ENCODE measurements at regions not wholly inside any gene's neighbourhood (a gene's known extent, or its start where the extent isn't known, plus 50 kb on each side); places are given as distances from the start of the nearest gene placed in this dataset.

GRCh38 chr2:234306426-234307173, 190.3 kb downstream of the ARL4C start:
- H3K9me3 ChIP-seq (ENCODE audit: control insufficient read depth, insufficient read depth, low read length), result peaks cover 3% of the 10 kb centered on the region
- peak overlapping the region in 1 of 2 donors; percentile 93 for H3K27ac Mint-ChIP-seq
- peaks cover 30 to 59% of the 10 kb centered on the region in 2 donors for H3K4me1 Mint-ChIP-seq
- intact Hi-C loops (cut with micrococcal nuclease), result loop anchor here (5.0 kb wide), 1 partner anchor 34 kb away; no protein-coding TSS in a partner anchor
- no peaks in the 10 kb centered on the region for H3K27me3 ChIP-seq (ENCODE audit: control insufficient read depth, insufficient read depth, low read length)
- H3K4me3 ChIP-seq (ENCODE audit: low read length), result no peak overlapping the region
- WGBS (ENCODE audit: insufficient coverage), result 96% methylated on average over 8 of the region's 9 CpGs
- no peaks in the 10 kb centered on the region for H3K27me3 Mint-ChIP-seq (ENCODE audit: low read depth in 2 of 2)
- no peak for TF ChIP-seq CTCF (IDR thresholded peaks at IDR 0.05)
- no peak for ATAC-seq
- DNase-seq, result no peak
- H3K9me3 Mint-ChIP-seq, result no peaks in the 10 kb centered on the region
- H3K4me3 Mint-ChIP-seq, result no peak overlapping the region
- no peaks in the 10 kb centered on the region for H3K36me3 Mint-ChIP-seq
- no peak overlapping the region for H3K27ac ChIP-seq (ENCODE audit: low read length)
- no peaks in the 10 kb centered on the region for H3K36me3 ChIP-seq (ENCODE audit: control insufficient read depth, insufficient read depth, low read length)
- peaks cover 19% of the 10 kb centered on the region for H3K4me1 ChIP-seq (ENCODE audit: control insufficient read depth, insufficient read depth, low read length)

DNA sequence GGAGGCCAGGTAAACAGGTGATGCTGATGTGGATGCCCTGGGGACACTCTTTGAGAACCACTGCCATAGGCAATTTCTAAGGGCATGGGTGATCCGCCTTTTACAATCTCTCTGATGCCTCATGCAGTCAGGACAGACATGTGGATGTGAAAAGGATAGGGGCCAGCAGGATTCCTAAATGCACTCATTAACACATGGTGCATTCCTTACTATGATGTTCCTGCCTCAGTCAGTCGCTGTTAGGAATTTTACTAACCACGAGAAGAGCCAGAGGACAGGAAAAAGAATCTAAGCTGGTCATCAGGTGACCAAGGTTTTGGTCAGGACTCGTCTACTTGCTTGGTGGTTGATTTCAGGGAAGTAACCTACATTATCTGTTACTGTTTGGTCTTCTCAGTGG, 191.0 kb downstream of the ARL4C start:
- no peaks in the 10 kb centered on the region for H3K27me3 ChIP-seq (ENCODE audit: control insufficient read depth, insufficient read depth, low read length)
- intact Hi-C loops (cut with micrococcal nuclease), result loop anchor here (5.0 kb wide), 1 partner anchor 34 kb away; no protein-coding TSS in a partner anchor

GRCh38 chr2:234304950-234305349, 191.9 kb downstream of the ARL4C start:
- Histone ChIP-seq H3K36me3 (ENCODE audit: control insufficient read depth, insufficient read depth, low read length) (no peaks in the 10 kb centered on the region), H3K4me3 (ENCODE audit: low read length) (no peak overlapping the region), H3K4me1 (ENCODE audit: control insufficient read depth, insufficient read depth, low read length) (peaks cover 19% of the 10 kb centered on the region), H3K27ac (ENCODE audit: low read length) (no peak overlapping the region), H3K27me3 (ENCODE audit: control insufficient read depth, insufficient read depth, low read length) (no peaks in the 10 kb centered on the region), H3K9me3 (ENCODE audit: control insufficient read depth, insufficient read depth, low read length) (peaks cover 3% of the 10 kb centered on the region)
- Mint-ChIP-seq H3K4me1 (peaks cover 40 to 73% of the 10 kb centered on the region in 2 donors), H3K9me3 (no peaks in the 10 kb centered on the region), H3K4me3 (no peak overlapping the region), H3K27me3 (ENCODE audit: low read depth in 2 of 2) (no peaks in the 10 kb centered on the region), H3K36me3 (no peaks in the 10 kb centered on the region), H3K27ac (no peak overlapping the region)
- ATAC-seq, result no peak
- whole genome bisulfite sequencing (ENCODE audit: insufficient coverage), result 83% methylated on average over 5 of the region's 5 CpGs
- intact Hi-C loops (cut with micrococcal nuclease), result loop anchor here (5.0 kb wide), 1 partner anchor 33 kb away; no protein-coding TSS in a partner anchor
- no peak for DNase-seq
- no peak for TF ChIP-seq CTCF (IDR thresholded peaks at IDR 0.05)

More for the DNA sequence above, 191.0 kb downstream of the ARL4C start:
- Histone ChIP-seq H3K4me3 (ENCODE audit: low read length) (no peak overlapping the region), H3K27ac (ENCODE audit: low read length) (no peak overlapping the region), H3K9me3 (ENCODE audit: control insufficient read depth, insufficient read depth, low read length) (peaks cover 3% of the 10 kb centered on the region), H3K36me3 (ENCODE audit: control insufficient read depth, insufficient read depth, low read length) (no peaks in the 10 kb centered on the region), H3K4me1 (ENCODE audit: control insufficient read depth, insufficient read depth, low read length) (peaks cover 19% of the 10 kb centered on the region)
- H3K9me3 Mint-ChIP-seq, result no peaks in the 10 kb centered on the region
- ATAC-seq (no peak), DNase-seq (no peak)
- H3K27ac Mint-ChIP-seq, result peak overlapping the region in 1 of 2 donors; percentile 48
- H3K36me3 Mint-ChIP-seq, result no peaks in the 10 kb centered on the region
- H3K4me3 Mint-ChIP-seq, result no peak overlapping the region
- 88% methylated on average over 4 of the region's 4 CpGs for WGBS (ENCODE audit: insufficient coverage)
- H3K4me1 Mint-ChIP-seq, result peaks cover 35 to 67% of the 10 kb centered on the region in 2 donors
- TF ChIP-seq CTCF (IDR thresholded peaks at IDR 0.05), result no peak
- H3K27me3 Mint-ChIP-seq (ENCODE audit: low read depth in 2 of 2), result no peaks in the 10 kb centered on the region

GRCh38 chr2:234302664-234302991, 194.3 kb downstream of the ARL4C start:
- ATAC-seq, result no peak
- H3K36me3 Mint-ChIP-seq, result no peaks in the 10 kb centered on the region
- H3K27me3 Mint-ChIP-seq (ENCODE audit: low read depth in 2 of 2), result no peaks in the 10 kb centered on the region
- H3K36me3 ChIP-seq (ENCODE audit: control insufficient read depth, insufficient read depth, low read length), result no peaks in the 10 kb centered on the region
- peak overlapping the region in 1 of 2 donors; percentile 47 for H3K27ac Mint-ChIP-seq
- DNase-seq, result no peak
- peaks cover 35 to 71% of the 10 kb centered on the region in 2 donors for H3K4me1 Mint-ChIP-seq
- 87% methylated on average over 4 of the region's 4 CpGs for WGBS (ENCODE audit: insufficient coverage)
- peaks cover 1% of the 10 kb centered on the region for H3K4me1 ChIP-seq (ENCODE audit: control insufficient read depth, insufficient read depth, low read length)
- H3K4me3 ChIP-seq (ENCODE audit: low read length), result no peak overlapping the region
- H3K27me3 ChIP-seq (ENCODE audit: control insufficient read depth, insufficient read depth, low read length), result no peaks in the 10 kb centered on the region
- intact Hi-C loops (cut with micrococcal nuclease), result no loop called here
- no peak for TF ChIP-seq CTCF (IDR thresholded peaks at IDR 0.05)
- no peak overlapping the region for H3K4me3 Mint-ChIP-seq
- H3K9me3 Mint-ChIP-seq, result no peaks in the 10 kb centered on the region
- no peak overlapping the region for H3K27ac ChIP-seq (ENCODE audit: low read length)
- H3K9me3 ChIP-seq (ENCODE audit: control insufficient read depth, insufficient read depth, low read length), result peaks cover 3% of the 10 kb centered on the region

Measured in natural killer cell (primary cell).